CD14-positive monocyte (primary cell): ENCODE measurements at regions not wholly inside any gene's neighbourhood (a gene's known extent, or its start where the extent isn't known, plus 50 kb on each side); places are given as distances from the start of the nearest gene placed in this dataset.

Experiments
- DNase-seq, 3 donors: peaks; one replicate each; pipeline ENCODE4 v3.0.0-alpha.2; 2011 to 2022
- H2AFZ ChIP-seq: 2 replicates; pipeline ENCODE4 v1.6.0; 2012; ENCODE audit warnings: mild to moderate bottlenecking, low read depth, low read length, inconsistent platforms; ENCODE audit not compliant: insufficient read depth, poor library complexity, severe bottlenecking
- H3K27ac ChIP-seq, 2 donors: 1 replicate in 1 of 2; 2 replicates in 1 of 2; pipeline ENCODE4 v1.5.1; 2012 to 2013; ENCODE audit warnings: low read length in 2 of 2, control low read depth in 1 of 2, inconsistent platforms in 1 of 2, low read depth in 1 of 2, mild to moderate bottlenecking in 1 of 2
- H3K27me3 ChIP-seq, 2 donors: one replicate each; pipeline versions ENCODE4 v1.6.0 to v1.6.1; 2011 to 2013; ENCODE audit warnings: low read length in 2 of 2; ENCODE audit not compliant: control insufficient read depth in 2 of 2, insufficient read depth in 2 of 2
- H3K36me3 ChIP-seq, 2 donors: replicated peaks in 1 of 2; 1 replicate in 1 of 2; 2 replicates in 1 of 2; pipeline versions ENCODE4 v1.5.1 to v1.6.1; 2012 to 2013; ENCODE audit warnings: low read length in 2 of 2, control low read depth in 1 of 2, inconsistent platforms in 1 of 2, mild to moderate bottlenecking in 1 of 2; ENCODE audit not compliant: insufficient read depth in 2 of 2, control insufficient read depth in 1 of 2
- H3K4me1 ChIP-seq, 2 donors: 1 replicate in 1 of 2; 2 replicates in 1 of 2; pipeline versions ENCODE4 v1.5.1 to v1.6.1; 2012 to 2013; ENCODE audit warnings: low read length in 2 of 2, control low read depth in 1 of 2, inconsistent platforms in 1 of 2, mild to moderate bottlenecking in 1 of 2, moderate library complexity in 1 of 2; ENCODE audit not compliant: insufficient read depth in 2 of 2, control insufficient read depth in 1 of 2
- H3K4me2 ChIP-seq: replicated peaks from 2 replicates; pipeline ENCODE3; 2012; ENCODE audit warnings: low read length, moderate library complexity, mild to moderate bottlenecking; ENCODE audit not compliant: poor library complexity, severe bottlenecking; ENCODE audit errors: extremely low read depth
- H3K4me3 ChIP-seq, 3 experiments: fragments of 200-600 bp in 1 of 3; sonication (generic) in 1 of 3; replicated peaks in 1 of 3; 1 replicate in 2 of 3; 2 replicates in 1 of 3; pipeline ENCODE4 v1.5.1; 2011 to 2013; ENCODE audit warnings: low read length in 3 of 3, mild to moderate bottlenecking in 3 of 3, control low read depth in 2 of 3, low read depth in 2 of 3, inconsistent platforms in 1 of 3, moderate library complexity in 1 of 3
- H3K79me2 ChIP-seq: 2 replicates; pipeline ENCODE4 v1.6.0; 2012; ENCODE audit warnings: mild to moderate bottlenecking, control low read depth, inconsistent platforms, low read length, moderate library complexity; ENCODE audit not compliant: insufficient read depth
- H3K9ac ChIP-seq: 2 replicates; pipeline ENCODE4 v1.6.0; 2017; ENCODE audit warnings: low read length, mild to moderate bottlenecking; ENCODE audit not compliant: insufficient read depth, poor library complexity, severe bottlenecking
- H3K9me3 ChIP-seq, 2 donors: replicated peaks in 1 of 2; 1 replicate in 1 of 2; 2 replicates in 1 of 2; pipeline versions ENCODE4 v1.5.1 to v1.6.1; 2012 to 2013; ENCODE audit warnings: low read length in 2 of 2, control low read depth in 1 of 2; ENCODE audit not compliant: control insufficient read depth in 1 of 2, insufficient read depth in 1 of 2
- H4K20me1 ChIP-seq: 2 replicates; pipeline ENCODE4 v1.6.0; 2012; ENCODE audit warnings: mild to moderate bottlenecking, low read length, control low read depth, moderate library complexity; ENCODE audit not compliant: insufficient read depth
- H3K27ac Mint-ChIP-seq, 7 donors: one replicate each; pipeline ENCODE4 v1.8.0; 2020; ENCODE audit warnings: mild to moderate bottlenecking in 7 of 7, mixed read lengths in 7 of 7, moderate library complexity in 6 of 7, inconsistent platforms in 2 of 7
- H3K27me3 Mint-ChIP-seq, 3 donors: one replicate each; pipeline ENCODE4 v1.8.0; 2021 to 2022; ENCODE audit warnings: low read depth in 3 of 3, mild to moderate bottlenecking in 3 of 3, mixed read lengths in 3 of 3, moderate library complexity in 3 of 3, inconsistent platforms in 1 of 3
- H3K36me3 Mint-ChIP-seq, 2 donors: one replicate each; pipeline ENCODE4 v1.8.0; 2020; ENCODE audit warnings: mixed read lengths in 2 of 2, inconsistent platforms in 1 of 2, mild to moderate bottlenecking in 1 of 2
- H3K4me1 Mint-ChIP-seq: one replicate; pipeline ENCODE4 v1.8.0; 2020; ENCODE audit warnings: mild to moderate bottlenecking, mixed read lengths
- H3K4me3 Mint-ChIP-seq, 2 donors: one replicate each; pipeline ENCODE4 v1.8.0; 2020; ENCODE audit warnings: mild to moderate bottlenecking in 2 of 2, mixed read lengths in 2 of 2, moderate library complexity in 1 of 2
- H3K9me3 Mint-ChIP-seq, 7 donors: one replicate each; pipeline ENCODE4 v1.8.0; 2020 to 2022; ENCODE audit warnings: mixed read lengths in 7 of 7, mild to moderate bottlenecking in 6 of 7, moderate library complexity in 6 of 7, inconsistent platforms in 2 of 7
- CTCF ChIP-seq: fragments of 200-600 bp; IDR thresholded peaks from one replicate; pipeline ENCODE4 v1.8.0; 2022; ENCODE audit warnings: antibody characterized with exemption, mild to moderate bottlenecking
- WGBS: methylation state at CpG from one replicate; pipeline ENCODE4 v1.1.5; 2013; ENCODE audit warnings: missing lambda C conversion rate; ENCODE audit not compliant: insufficient coverage; 5-methylcytosine and 5-hydroxymethylcytosine counted together
- intact Hi-C, 2 donors: fragments of 100-400 bp; cut with micrococcal nuclease; formaldehyde crosslinking; loops; one replicate each; pipeline versions ENCODE4 v1.15.0 to v1.15.1; 2023

- Histone ChIP-seq H4K20me1 (no peaks in the 10 kb centered on the region), H3K9me3 (peaks cover 0 to 6% of the 10 kb centered on the region in 2 donors), H3K27ac (no peak overlapping the region), H3K9ac (no peak overlapping the region), H3K4me3 (no peak overlapping the region), H3K4me2 (no peak overlapping the region), H2AFZ (no peak overlapping the region), H3K36me3 (no peaks in the 10 kb centered on the region), H3K4me1 (no peaks in the 10 kb centered on the region), H3K79me2 (no peaks in the 10 kb centered on the region), H3K27me3 (no peaks in the 10 kb centered on the region)
- Mint-ChIP-seq H3K27me3 (peaks cover 0 to 2% (median 0%) of the 10 kb centered on the region in 3 donors), H3K4me1 (no peaks in the 10 kb centered on the region), H3K4me3 (no peak overlapping the region), H3K27ac (no peak overlapping the region), H3K36me3 (no peaks in the 10 kb centered on the region), H3K9me3 (peaks cover 0 to 9% (median 2%) of the 10 kb centered on the region in 7 donors)
- no peak for DNase-seq
- WGBS = 0% methylated on average over 1 of the region's 7 CpGs
- intact Hi-C loops = no loop called here
- TF ChIP-seq CTCF = no peak
Measured at GRCh38 chr13:37486171-37486681, 112.3 kb downstream of the POSTN start.

GRCh38 chr13:37485756-37486155 lies 112.8 kb downstream of the POSTN start:
- H3K9ac ChIP-seq = no peak overlapping the region
- no peak for DNase-seq

More at GRCh38 chr13:37485756-37486155, 112.8 kb downstream of the POSTN start:
- no peak overlapping the region for H3K4me3 ChIP-seq
- intact Hi-C loops = no loop called here
- H3K4me3 Mint-ChIP-seq = no peak overlapping the region
- peaks cover 0 to 6% of the 10 kb centered on the region in 2 donors for H3K9me3 ChIP-seq
- no peak for TF ChIP-seq CTCF
- H3K27me3 ChIP-seq = no peaks in the 10 kb centered on the region
- no peaks in the 10 kb centered on the region for H3K4me1 Mint-ChIP-seq
- no peaks in the 10 kb centered on the region for H3K36me3 ChIP-seq
- no peaks in the 10 kb centered on the region for H3K4me1 ChIP-seq
- no peak overlapping the region for H2AFZ ChIP-seq
- no peaks in the 10 kb centered on the region for H3K79me2 ChIP-seq
- H3K27ac Mint-ChIP-seq = no peak overlapping the region
- H3K36me3 Mint-ChIP-seq = no peaks in the 10 kb centered on the region
- H3K27me3 Mint-ChIP-seq = peaks cover 0 to 2% (median 0%) of the 10 kb centered on the region in 3 donors
- H3K9me3 Mint-ChIP-seq = peaks cover 0 to 9% (median 2%) of the 10 kb centered on the region in 7 donors
- no peaks in the 10 kb centered on the region for H4K20me1 ChIP-seq
- H3K27ac ChIP-seq = no peak overlapping the region
- no peak overlapping the region for H3K4me2 ChIP-seq
